ENCODE measurements at regions not wholly inside any gene's neighbourhood (a gene's known extent, or its start where the extent isn't known, plus 50 kb on each side); places are given as distances from the start of the nearest gene placed in this dataset.

DNA sequence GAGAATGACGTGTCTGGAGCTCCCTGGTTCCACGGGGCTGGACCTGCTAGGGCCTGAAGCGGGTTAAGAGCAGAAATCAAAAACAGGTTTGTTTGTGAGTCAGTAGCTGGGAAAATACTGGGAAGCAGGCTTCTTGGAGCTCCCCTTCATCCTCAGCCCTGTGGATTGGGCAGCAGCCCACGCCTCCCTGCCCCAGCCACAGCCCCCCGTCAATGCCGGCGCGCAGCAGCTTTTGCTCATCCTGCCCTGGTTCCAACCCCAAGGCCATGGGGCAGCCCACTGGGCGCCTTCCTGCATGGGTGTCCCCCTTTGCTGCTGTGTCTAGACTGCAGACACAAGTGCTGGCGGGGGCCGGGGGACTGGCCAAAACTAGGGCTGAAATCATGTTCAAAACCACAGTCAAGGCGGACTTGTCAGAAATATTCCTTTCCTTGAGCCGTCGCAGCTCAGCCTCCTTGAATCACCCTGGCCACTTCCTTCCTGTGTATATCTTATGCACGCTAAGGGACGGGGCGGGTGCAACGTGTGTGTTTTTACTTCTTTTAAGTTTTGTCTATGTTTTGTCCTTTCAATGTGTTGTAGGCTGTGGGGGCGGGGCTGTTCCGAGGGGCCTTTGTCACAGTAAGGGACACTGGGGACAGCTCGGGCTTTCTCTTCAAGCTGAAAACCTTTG is 108.1 kb downstream of the KLF13 start (continued):
- TF ChIP-seq, protein P1, sequence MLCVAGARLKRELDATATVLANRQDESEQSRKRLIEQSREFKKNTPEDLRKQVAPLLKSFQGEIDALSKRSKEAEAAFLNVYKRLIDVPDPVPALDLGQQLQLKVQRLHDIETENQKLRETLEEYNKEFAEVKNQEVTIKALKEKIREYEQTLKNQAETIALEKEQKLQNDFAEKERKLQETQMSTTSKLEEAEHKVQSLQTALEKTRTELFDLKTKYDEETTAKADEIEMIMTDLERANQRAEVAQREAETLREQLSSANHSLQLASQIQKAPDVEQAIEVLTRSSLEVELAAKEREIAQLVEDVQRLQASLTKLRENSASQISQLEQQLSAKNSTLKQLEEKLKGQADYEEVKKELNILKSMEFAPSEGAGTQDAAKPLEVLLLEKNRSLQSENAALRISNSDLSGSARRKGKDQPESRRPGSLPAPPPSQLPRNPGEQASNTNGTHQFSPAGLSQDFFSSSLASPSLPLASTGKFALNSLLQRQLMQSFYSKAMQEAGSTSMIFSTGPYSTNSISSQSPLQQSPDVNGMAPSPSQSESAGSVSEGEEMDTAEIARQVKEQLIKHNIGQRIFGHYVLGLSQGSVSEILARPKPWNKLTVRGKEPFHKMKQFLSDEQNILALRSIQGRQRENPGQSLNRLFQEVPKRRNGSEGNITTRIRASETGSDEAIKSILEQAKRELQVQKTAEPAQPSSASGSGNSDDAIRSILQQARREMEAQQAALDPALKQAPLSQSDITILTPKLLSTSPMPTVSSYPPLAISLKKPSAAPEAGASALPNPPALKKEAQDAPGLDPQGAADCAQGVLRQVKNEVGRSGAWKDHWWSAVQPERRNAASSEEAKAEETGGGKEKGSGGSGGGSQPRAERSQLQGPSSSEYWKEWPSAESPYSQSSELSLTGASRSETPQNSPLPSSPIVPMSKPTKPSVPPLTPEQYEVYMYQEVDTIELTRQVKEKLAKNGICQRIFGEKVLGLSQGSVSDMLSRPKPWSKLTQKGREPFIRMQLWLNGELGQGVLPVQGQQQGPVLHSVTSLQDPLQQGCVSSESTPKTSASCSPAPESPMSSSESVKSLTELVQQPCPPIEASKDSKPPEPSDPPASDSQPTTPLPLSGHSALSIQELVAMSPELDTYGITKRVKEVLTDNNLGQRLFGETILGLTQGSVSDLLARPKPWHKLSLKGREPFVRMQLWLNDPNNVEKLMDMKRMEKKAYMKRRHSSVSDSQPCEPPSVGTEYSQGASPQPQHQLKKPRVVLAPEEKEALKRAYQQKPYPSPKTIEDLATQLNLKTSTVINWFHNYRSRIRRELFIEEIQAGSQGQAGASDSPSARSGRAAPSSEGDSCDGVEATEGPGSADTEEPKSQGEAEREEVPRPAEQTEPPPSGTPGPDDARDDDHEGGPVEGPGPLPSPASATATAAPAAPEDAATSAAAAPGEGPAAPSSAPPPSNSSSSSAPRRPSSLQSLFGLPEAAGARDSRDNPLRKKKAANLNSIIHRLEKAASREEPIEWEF (IDR thresholded peaks at IDR 0.05; ENCODE audit: insufficient replicate concordance, low read depth, low read length), result no peak
- TF ChIP-seq NFYB (IDR thresholded peaks at IDR 0.05; ENCODE audit: insufficient read depth, low read depth, low read length) (no peak), RUNX3 (IDR thresholded peaks at IDR 0.05; ENCODE audit: low read length) (peak; percentile 93), RAD51 (IDR thresholded peaks at IDR 0.05) (no peak), MTA2 (IDR thresholded peaks at IDR 0.05; ENCODE audit: low read depth) (no peak), CBFB (IDR thresholded peaks at IDR 0.05; ENCODE audit: low read depth) (0 out of 2 replicates have a peak, but pooled peaks have one; percentile 62), CHD2 (IDR thresholded peaks at IDR 0.05; ENCODE audit: borderline replicate concordance, low read depth, low read length) (no peak), NFIC (IDR thresholded peaks at IDR 0.05; ENCODE audit: low read depth, low read length) (peak; percentile 65; the same call in 1 of the 2 replicates), ZSCAN29 (IDR thresholded peaks at IDR 0.05) (no peak), ZNF622 (IDR thresholded peaks at IDR 0.05) (no peak), ETV6 (conservative IDR thresholded peaks at IDR 0.05 in 1 of 2, IDR thresholded peaks at IDR 0.05 in 1 of 2; ENCODE audit: borderline replicate concordance in 1 of 2, low read depth in 1 of 2) (peak in 1 of 2 experiments; percentile 89; a peak in 2 of 4 replicates), WRNIP1 (IDR thresholded peaks at IDR 0.05; ENCODE audit: borderline replicate concordance, low read depth, low read length) (no peak), SMAD1 (IDR thresholded peaks at IDR 0.05; ENCODE audit: low read depth, partially characterized antibody) (no peak), NR2F1 (conservative IDR thresholded peaks at IDR 0.05) (no peak), NFXL1 (IDR thresholded peaks at IDR 0.05; ENCODE audit: borderline replicate concordance) (no peak), BHLHE40 (IDR thresholded peaks at IDR 0.05; ENCODE audit: borderline replicate concordance in 1 of 2, low read depth in 2 of 2, low read length in 1 of 2) (peak in 1 of 2 experiments; percentile 13; a peak in 1 of 4 replicates), POU2F2 (IDR thresholded peaks at IDR 0.05; ENCODE audit: borderline replicate concordance, low read depth, low read length) (peak; percentile 53; the same call in 1 of the 3 replicates)
- TF ChIP-seq, protein P2, sequence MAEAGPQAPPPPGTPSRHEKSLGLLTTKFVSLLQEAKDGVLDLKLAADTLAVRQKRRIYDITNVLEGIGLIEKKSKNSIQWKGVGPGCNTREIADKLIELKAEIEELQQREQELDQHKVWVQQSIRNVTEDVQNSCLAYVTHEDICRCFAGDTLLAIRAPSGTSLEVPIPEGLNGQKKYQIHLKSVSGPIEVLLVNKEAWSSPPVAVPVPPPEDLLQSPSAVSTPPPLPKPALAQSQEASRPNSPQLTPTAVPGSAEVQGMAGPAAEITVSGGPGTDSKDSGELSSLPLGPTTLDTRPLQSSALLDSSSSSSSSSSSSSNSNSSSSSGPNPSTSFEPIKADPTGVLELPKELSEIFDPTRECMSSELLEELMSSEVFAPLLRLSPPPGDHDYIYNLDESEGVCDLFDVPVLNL (IDR thresholded peaks at IDR 0.05; ENCODE audit: low read depth, low read length), result no peak
- TF ChIP-seq, protein P3, sequence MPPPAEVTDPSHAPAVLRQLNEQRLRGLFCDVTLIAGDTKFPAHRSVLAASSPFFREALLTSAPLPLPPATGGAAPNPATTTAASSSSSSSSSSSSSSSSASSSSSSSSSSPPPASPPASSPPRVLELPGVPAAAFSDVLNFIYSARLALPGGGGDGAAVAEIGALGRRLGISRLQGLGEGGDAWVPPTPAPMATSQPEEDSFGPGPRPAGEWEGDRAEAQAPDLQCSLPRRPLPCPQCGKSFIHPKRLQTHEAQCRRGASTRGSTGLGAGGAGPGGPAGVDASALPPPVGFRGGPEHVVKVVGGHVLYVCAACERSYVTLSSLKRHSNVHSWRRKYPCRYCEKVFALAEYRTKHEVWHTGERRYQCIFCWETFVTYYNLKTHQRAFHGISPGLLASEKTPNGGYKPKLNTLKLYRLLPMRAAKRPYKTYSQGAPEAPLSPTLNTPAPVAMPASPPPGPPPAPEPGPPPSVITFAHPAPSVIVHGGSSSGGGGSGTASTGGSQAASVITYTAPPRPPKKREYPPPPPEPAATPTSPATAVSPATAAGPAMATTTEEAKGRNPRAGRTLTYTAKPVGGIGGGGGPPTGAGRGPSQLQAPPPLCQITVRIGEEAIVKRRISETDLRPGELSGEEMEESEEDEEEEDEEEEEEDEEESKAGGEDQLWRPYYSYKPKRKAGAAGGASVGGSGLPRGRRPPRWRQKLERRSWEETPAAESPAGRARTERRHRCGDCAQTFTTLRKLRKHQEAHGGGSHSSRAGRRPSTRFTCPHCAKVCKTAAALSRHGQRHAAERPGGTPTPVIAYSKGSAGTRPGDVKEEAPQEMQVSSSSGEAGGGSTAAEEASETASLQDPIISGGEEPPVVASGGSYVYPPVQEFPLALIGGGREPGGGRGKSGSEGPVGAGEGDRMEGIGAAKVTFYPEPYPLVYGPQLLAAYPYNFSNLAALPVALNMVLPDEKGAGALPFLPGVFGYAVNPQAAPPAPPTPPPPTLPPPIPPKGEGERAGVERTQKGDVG (CRISPR knock-in tag; IDR thresholded peaks at IDR 0.05), result no peak

Measured in GM12878 (cell line).